Skeletal muscle tissue (tissue), 3 donors: ENCODE measurements at regions not wholly inside any gene's neighbourhood (a gene's known extent, or its start where the extent isn't known, plus 50 kb on each side); places are given as distances from the start of the nearest gene placed in this dataset.

Source experiments
- H3K27ac ChIP-seq: one replicate; pipeline ENCODE4 v1.7.0; 2013; ENCODE audit warnings: mild to moderate bottlenecking, low read depth, low read length, inconsistent platforms
- H3K27me3 ChIP-seq, 3 donors: one replicate each; pipeline ENCODE4 v1.7.0; 2013; ENCODE audit warnings: low read length in 3 of 3; ENCODE audit not compliant: control insufficient read depth in 3 of 3, insufficient read depth in 3 of 3
- H3K36me3 ChIP-seq, 3 donors: one replicate each; pipeline ENCODE4 v1.7.0; 2013; ENCODE audit warnings: low read length in 3 of 3; ENCODE audit not compliant: control insufficient read depth in 3 of 3, insufficient read depth in 3 of 3
- H3K4me1 ChIP-seq, 3 donors: one replicate each; pipeline ENCODE4 v1.7.0; 2013; ENCODE audit warnings: low read length in 3 of 3, mild to moderate bottlenecking in 3 of 3; ENCODE audit not compliant: control insufficient read depth in 3 of 3, insufficient read depth in 3 of 3
- H3K4me3 ChIP-seq, 3 donors: one replicate each; pipeline ENCODE4 v1.7.0; 2013; ENCODE audit warnings: low read length in 3 of 3
- H3K9ac ChIP-seq, 3 donors: one replicate each; pipeline ENCODE4 v1.7.0; 2013; ENCODE audit warnings: low read length in 3 of 3, mild to moderate bottlenecking in 3 of 3, moderate library complexity in 2 of 3, low read depth in 1 of 3
- H3K9me3 ChIP-seq, 3 donors: one replicate each; pipeline ENCODE4 v1.7.0; 2013; ENCODE audit warnings: low read length in 3 of 3; ENCODE audit not compliant: control insufficient read depth in 3 of 3
- donor health status: Osteomylitis.

GRCh38 chr11:109756521-109756920 lies 334.5 kb downstream of the C11orf87 start:
- H3K9ac ChIP-seq, result no peak overlapping the region
- no peaks in the 10 kb centered on the region for H3K4me1 ChIP-seq
- no peak overlapping the region for H3K27ac ChIP-seq
- H3K36me3 ChIP-seq, result no peaks in the 10 kb centered on the region
- H3K27me3 ChIP-seq, result no peaks in the 10 kb centered on the region
- H3K9me3 ChIP-seq, result no peaks in the 10 kb centered on the region
- no peak overlapping the region for H3K4me3 ChIP-seq

- no peak overlapping the region for H3K9ac ChIP-seq
- no peaks in the 10 kb centered on the region for H3K36me3 ChIP-seq
- H3K4me1 ChIP-seq, result no peaks in the 10 kb centered on the region
- H3K27me3 ChIP-seq, result no peaks in the 10 kb centered on the region
- no peaks in the 10 kb centered on the region for H3K9me3 ChIP-seq
- no peak overlapping the region for H3K4me3 ChIP-seq
- no peak overlapping the region for H3K27ac ChIP-seq
Measured at GRCh38 chr11:109756951-109757350, 335.0 kb downstream of the C11orf87 start.

- H3K27me3 ChIP-seq, result no peaks in the 10 kb centered on the region
- H3K4me3 ChIP-seq, result no peak overlapping the region
- no peaks in the 10 kb centered on the region for H3K9me3 ChIP-seq
- H3K27ac ChIP-seq, result no peak overlapping the region
- no peak overlapping the region for H3K9ac ChIP-seq
- H3K4me1 ChIP-seq, result no peaks in the 10 kb centered on the region
- H3K36me3 ChIP-seq, result no peaks in the 10 kb centered on the region
Measured at GRCh38 chr11:109762546-109762945, 330.6 kb upstream of the ZC3H12C start.

- Histone ChIP-seq H3K27ac (no peak overlapping the region), H3K9me3 (no peaks in the 10 kb centered on the region), H3K36me3 (no peaks in the 10 kb centered on the region), H3K4me3 (no peak overlapping the region), H3K4me1 (no peaks in the 10 kb centered on the region), H3K27me3 (no peaks in the 10 kb centered on the region), H3K9ac (no peak overlapping the region)
Measured at GRCh38 chr11:109765709-109766311, 327.4 kb upstream of the ZC3H12C start.

- Histone ChIP-seq H3K4me1 (no peaks in the 10 kb centered on the region), H3K27me3 (no peaks in the 10 kb centered on the region), H3K9me3 (no peaks in the 10 kb centered on the region), H3K4me3 (no peak overlapping the region), H3K9ac (no peak overlapping the region), H3K27ac (no peak overlapping the region), H3K36me3 (no peaks in the 10 kb centered on the region)
Measured at GRCh38 chr11:109769858-109770257, 323.3 kb upstream of the ZC3H12C start.

- H3K4me3 ChIP-seq, result no peak overlapping the region
- no peaks in the 10 kb centered on the region for H3K4me1 ChIP-seq
- H3K36me3 ChIP-seq, result no peaks in the 10 kb centered on the region
- no peak overlapping the region for H3K9ac ChIP-seq
- no peaks in the 10 kb centered on the region for H3K9me3 ChIP-seq
- H3K27me3 ChIP-seq, result no peaks in the 10 kb centered on the region
- H3K27ac ChIP-seq, result no peak overlapping the region
Measured at GRCh38 chr11:109770323-109770722, 322.9 kb upstream of the ZC3H12C start.

GRCh38 chr11:109772892-109773291 lies 320.3 kb upstream of the ZC3H12C start:
- no peaks in the 10 kb centered on the region for H3K4me1 ChIP-seq
- no peak overlapping the region for H3K27ac ChIP-seq
- H3K27me3 ChIP-seq, result no peaks in the 10 kb centered on the region
- no peaks in the 10 kb centered on the region for H3K36me3 ChIP-seq
- H3K9ac ChIP-seq, result no peak overlapping the region
- H3K9me3 ChIP-seq, result no peaks in the 10 kb centered on the region
- no peak overlapping the region for H3K4me3 ChIP-seq

GRCh38 chr11:109775686-109776085 lies 317.5 kb upstream of the ZC3H12C start:
- no peak overlapping the region for H3K27ac ChIP-seq
- H3K9me3 ChIP-seq, result no peaks in the 10 kb centered on the region
- no peak overlapping the region for H3K9ac ChIP-seq
- H3K36me3 ChIP-seq, result no peaks in the 10 kb centered on the region
- no peaks in the 10 kb centered on the region for H3K4me1 ChIP-seq
- no peak overlapping the region for H3K4me3 ChIP-seq
- H3K27me3 ChIP-seq, result no peaks in the 10 kb centered on the region

GRCh38 chr11:109783014-109783413 lies 310.2 kb upstream of the ZC3H12C start:
- no peak overlapping the region for H3K9ac ChIP-seq
- no peaks in the 10 kb centered on the region for H3K36me3 ChIP-seq
- H3K4me1 ChIP-seq, result no peaks in the 10 kb centered on the region
- H3K9me3 ChIP-seq, result no peaks in the 10 kb centered on the region
- no peaks in the 10 kb centered on the region for H3K27me3 ChIP-seq
- no peak overlapping the region for H3K27ac ChIP-seq
- no peak overlapping the region for H3K4me3 ChIP-seq

GRCh38 chr11:109783840-109784239 lies 309.4 kb upstream of the ZC3H12C start:
- Histone ChIP-seq H3K4me1 (no peaks in the 10 kb centered on the region), H3K36me3 (no peaks in the 10 kb centered on the region), H3K27me3 (no peaks in the 10 kb centered on the region), H3K27ac (no peak overlapping the region), H3K9ac (no peak overlapping the region), H3K9me3 (no peaks in the 10 kb centered on the region), H3K4me3 (no peak overlapping the region)

GRCh38 chr11:109784536-109784935 lies 308.7 kb upstream of the ZC3H12C start:
- H3K27ac ChIP-seq, result no peak overlapping the region
- H3K9ac ChIP-seq, result no peak overlapping the region
- H3K4me1 ChIP-seq, result no peaks in the 10 kb centered on the region
- no peak overlapping the region for H3K4me3 ChIP-seq
- no peaks in the 10 kb centered on the region for H3K27me3 ChIP-seq
- H3K9me3 ChIP-seq, result no peaks in the 10 kb centered on the region
- no peaks in the 10 kb centered on the region for H3K36me3 ChIP-seq
